ENCODE measurements at regions not wholly inside any gene's neighbourhood (a gene's known extent, or its start where the extent isn't known, plus 50 kb on each side); places are given as distances from the start of the nearest gene placed in this dataset.

DNA sequence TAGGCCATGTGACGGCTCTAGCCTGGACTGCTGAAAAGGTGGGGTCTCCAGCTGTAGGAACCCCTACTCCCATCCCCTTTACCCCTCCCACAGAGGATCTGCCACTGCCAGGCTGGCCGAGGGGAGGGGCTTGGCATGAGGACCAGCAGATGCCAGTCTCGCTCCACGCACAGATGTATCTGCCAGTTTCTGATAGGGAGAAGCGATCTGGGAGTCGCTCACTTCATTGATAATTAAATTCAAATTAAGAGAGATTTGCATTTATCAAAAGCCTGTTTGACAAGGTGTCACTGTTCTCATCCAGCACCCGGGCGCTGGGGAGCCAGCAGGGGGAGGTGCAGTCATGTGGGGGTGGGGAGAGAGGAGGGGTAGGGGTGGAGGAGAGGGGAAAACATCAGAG is 217.6 kb upstream of the MYL2 start:
- H3K79me2 ChIP-seq: no peaks in the 10 kb centered on the region
- H3K4me2 ChIP-seq (ENCODE audit: low read length): no peak overlapping the region
- H3K4me1 ChIP-seq: no peaks in the 10 kb centered on the region
- H3K4me3 ChIP-seq (ENCODE audit: low read depth, low read length): no peak overlapping the region
- TF ChIP-seq, protein P1, sequence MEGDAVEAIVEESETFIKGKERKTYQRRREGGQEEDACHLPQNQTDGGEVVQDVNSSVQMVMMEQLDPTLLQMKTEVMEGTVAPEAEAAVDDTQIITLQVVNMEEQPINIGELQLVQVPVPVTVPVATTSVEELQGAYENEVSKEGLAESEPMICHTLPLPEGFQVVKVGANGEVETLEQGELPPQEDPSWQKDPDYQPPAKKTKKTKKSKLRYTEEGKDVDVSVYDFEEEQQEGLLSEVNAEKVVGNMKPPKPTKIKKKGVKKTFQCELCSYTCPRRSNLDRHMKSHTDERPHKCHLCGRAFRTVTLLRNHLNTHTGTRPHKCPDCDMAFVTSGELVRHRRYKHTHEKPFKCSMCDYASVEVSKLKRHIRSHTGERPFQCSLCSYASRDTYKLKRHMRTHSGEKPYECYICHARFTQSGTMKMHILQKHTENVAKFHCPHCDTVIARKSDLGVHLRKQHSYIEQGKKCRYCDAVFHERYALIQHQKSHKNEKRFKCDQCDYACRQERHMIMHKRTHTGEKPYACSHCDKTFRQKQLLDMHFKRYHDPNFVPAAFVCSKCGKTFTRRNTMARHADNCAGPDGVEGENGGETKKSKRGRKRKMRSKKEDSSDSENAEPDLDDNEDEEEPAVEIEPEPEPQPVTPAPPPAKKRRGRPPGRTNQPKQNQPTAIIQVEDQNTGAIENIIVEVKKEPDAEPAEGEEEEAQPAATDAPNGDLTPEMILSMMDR (IDR thresholded peaks at IDR 0.05): no peak
- H2AFZ ChIP-seq: no peak overlapping the region
- H3K9ac ChIP-seq: no peak overlapping the region
- H3K27me3 ChIP-seq (ENCODE audit: control insufficient read depth, insufficient read depth, low read length): no peaks in the 10 kb centered on the region
- H3K27ac ChIP-seq: no peak overlapping the region
- no peaks in the 10 kb centered on the region for H3K36me3 ChIP-seq (ENCODE audit: control insufficient read depth, insufficient read depth, low read length)
- no peaks in the 10 kb centered on the region for H3K9me3 ChIP-seq (ENCODE audit: control insufficient read depth, low read length)

DNA sequence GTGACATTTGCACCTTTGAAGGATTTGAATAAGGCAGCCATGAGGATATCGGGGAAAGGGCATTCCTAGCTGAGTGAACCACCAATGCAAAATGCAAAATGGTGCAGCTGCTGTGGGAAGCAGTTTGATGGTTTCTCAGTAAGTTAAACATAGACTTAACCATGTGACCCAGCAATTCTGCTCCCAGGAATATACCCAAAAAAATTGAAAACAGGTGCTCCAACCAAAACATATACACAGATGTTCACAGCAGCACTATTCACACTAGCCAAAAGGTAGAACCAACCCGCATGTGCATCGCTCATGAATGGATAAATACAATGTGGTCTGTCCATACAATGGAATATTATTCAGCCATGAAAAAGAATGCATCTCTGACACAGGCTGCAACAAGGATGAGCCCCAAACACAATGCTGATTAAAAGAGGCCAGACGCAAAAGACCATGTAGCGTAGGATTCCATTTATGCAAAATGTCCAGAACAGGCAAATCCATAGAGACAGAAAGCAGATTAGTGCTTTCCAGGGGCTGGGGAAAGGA is 215.0 kb upstream of the MYL2 start:
- Histone ChIP-seq H3K36me3 (ENCODE audit: control insufficient read depth, insufficient read depth, low read length) (no peaks in the 10 kb centered on the region), H3K27me3 (ENCODE audit: control insufficient read depth, insufficient read depth, low read length) (no peaks in the 10 kb centered on the region), H3K4me2 (ENCODE audit: low read length) (no peak overlapping the region), H3K4me3 (ENCODE audit: low read depth, low read length) (no peak overlapping the region), H3K9ac (no peak overlapping the region), H3K9me3 (ENCODE audit: control insufficient read depth, low read length) (no peaks in the 10 kb centered on the region), H3K27ac (no peak overlapping the region), H3K4me1 (no peaks in the 10 kb centered on the region), H3K79me2 (no peaks in the 10 kb centered on the region), H2AFZ (no peak overlapping the region)
- TF ChIP-seq, protein P1 (IDR thresholded peaks at IDR 0.05): no peak

DNA sequence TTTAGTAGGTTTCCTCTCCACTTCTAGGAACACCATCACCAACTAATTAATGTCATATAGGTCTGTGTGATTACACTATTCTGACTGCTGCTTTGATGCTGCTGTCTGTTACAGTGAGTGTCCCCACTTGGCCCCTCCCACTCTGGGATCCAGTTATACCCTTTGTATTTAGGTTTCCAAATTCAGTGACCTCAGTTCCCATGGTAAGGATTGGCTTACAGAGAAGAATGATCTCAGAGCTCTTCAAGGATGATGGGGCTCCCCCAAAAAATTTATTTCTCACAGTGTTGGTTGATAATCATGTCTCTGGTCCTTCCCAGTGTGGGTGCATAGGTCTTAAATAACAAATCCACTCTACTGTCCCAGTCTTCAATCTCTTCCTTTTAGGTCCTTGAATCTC is 210.0 kb upstream of the MYL2 start:
- H3K9ac ChIP-seq: no peak overlapping the region

DNA sequence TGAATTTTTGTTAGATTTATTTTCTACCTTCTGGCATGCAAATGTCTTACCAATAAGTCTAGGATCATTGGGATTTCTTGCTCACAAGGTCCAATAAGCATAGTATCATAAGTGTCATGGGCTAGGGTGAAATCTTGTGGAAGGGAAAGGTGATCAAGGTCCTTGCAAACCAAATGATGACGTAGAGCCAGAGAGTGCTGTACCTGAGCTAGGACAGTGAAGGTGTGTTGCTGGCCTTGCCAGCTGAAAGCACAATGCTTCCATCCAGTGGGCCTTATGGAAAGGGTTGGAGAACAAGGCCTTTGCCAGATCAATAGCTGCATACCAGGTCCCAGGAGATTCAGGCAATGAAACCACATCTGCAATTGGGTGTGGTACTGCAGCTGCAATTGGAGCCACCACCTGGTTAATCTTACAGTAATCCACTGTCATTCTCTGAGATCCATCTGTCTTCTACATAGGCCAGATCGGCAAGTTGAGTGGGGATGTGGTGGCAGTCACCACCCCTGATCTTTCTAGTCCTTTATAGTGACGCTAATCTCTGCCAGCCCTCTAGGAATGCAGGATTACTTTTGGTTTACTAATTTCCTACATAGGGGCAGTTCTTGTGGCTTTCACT is 208.9 kb upstream of the MYL2 start:
- Histone ChIP-seq H3K4me3 (ENCODE audit: low read depth, low read length) (no peak overlapping the region), H2AFZ (no peak overlapping the region), H3K4me1 (no peaks in the 10 kb centered on the region), H3K27me3 (ENCODE audit: control insufficient read depth, insufficient read depth, low read length) (no peaks in the 10 kb centered on the region), H3K36me3 (ENCODE audit: control insufficient read depth, insufficient read depth, low read length) (no peaks in the 10 kb centered on the region), H3K27ac (no peak overlapping the region), H3K9ac (no peak overlapping the region), H3K9me3 (ENCODE audit: control insufficient read depth, low read length) (no peaks in the 10 kb centered on the region), H3K4me2 (ENCODE audit: low read length) (no peak overlapping the region), H3K79me2 (no peaks in the 10 kb centered on the region)
- TF ChIP-seq, protein P1 (IDR thresholded peaks at IDR 0.05): no peak

More for the DNA sequence above, 210.0 kb upstream of the MYL2 start:
- Histone ChIP-seq H3K4me1 (no peaks in the 10 kb centered on the region), H3K27ac (no peak overlapping the region), H3K27me3 (ENCODE audit: control insufficient read depth, insufficient read depth, low read length) (no peaks in the 10 kb centered on the region), H3K9me3 (ENCODE audit: control insufficient read depth, low read length) (no peaks in the 10 kb centered on the region), H3K4me3 (ENCODE audit: low read depth, low read length) (no peak overlapping the region), H3K79me2 (no peaks in the 10 kb centered on the region), H3K4me2 (ENCODE audit: low read length) (no peak overlapping the region), H2AFZ (no peak overlapping the region), H3K36me3 (ENCODE audit: control insufficient read depth, insufficient read depth, low read length) (no peaks in the 10 kb centered on the region)
- TF ChIP-seq, protein P1 (IDR thresholded peaks at IDR 0.05): no peak

DNA sequence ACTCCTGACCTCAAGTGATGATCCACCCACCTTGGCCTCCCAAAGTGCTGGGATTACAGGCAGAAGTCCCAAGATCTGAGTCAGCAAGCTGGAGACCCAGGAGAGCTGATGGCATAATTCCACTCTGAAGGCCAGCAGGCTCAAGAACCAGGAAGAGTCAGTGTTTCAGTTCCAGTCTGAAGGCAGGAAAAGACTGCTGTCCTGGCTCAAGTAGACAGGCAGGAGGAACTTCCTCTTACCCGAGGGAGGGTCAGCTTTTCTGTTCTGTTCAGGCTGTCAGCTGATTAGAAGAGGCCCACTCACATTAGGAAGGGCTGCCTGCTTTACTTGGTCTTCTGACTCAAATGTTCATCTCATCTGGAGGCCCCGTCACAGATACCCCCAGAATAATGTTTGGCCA is 206.0 kb upstream of the MYL2 start:
- H3K4me3 ChIP-seq (ENCODE audit: low read depth, low read length): no peak overlapping the region
- H3K79me2 ChIP-seq: no peaks in the 10 kb centered on the region
- H3K9me3 ChIP-seq (ENCODE audit: control insufficient read depth, low read length): no peaks in the 10 kb centered on the region
- TF ChIP-seq, protein P1 (IDR thresholded peaks at IDR 0.05): no peak
- H3K4me2 ChIP-seq (ENCODE audit: low read length): no peak overlapping the region
- no peaks in the 10 kb centered on the region for H3K27me3 ChIP-seq (ENCODE audit: control insufficient read depth, insufficient read depth, low read length)
- H3K4me1 ChIP-seq: no peaks in the 10 kb centered on the region
- no peak overlapping the region for H3K27ac ChIP-seq
- no peaks in the 10 kb centered on the region for H3K36me3 ChIP-seq (ENCODE audit: control insufficient read depth, insufficient read depth, low read length)
- no peak overlapping the region for H3K9ac ChIP-seq
- no peak overlapping the region for H2AFZ ChIP-seq
